GM12878 (cell line): ENCODE measurements at regions not wholly inside any gene's neighbourhood (a gene's known extent, or its start where the extent isn't known, plus 50 kb on each side); places are given as distances from the start of the nearest gene placed in this dataset.
"Not testable (repeated sequence)": the region's sequence is repeated elsewhere in the genome, so short reads cannot be mapped to it uniquely, and the experiment has no call there.

ENCODE experiments used
- ATAC-seq: fragments of 200-7000 bp; cut with Tn5 transposase; 3 replicates; pipeline ENCODE4 v1.9.1; 2020; ENCODE audit warnings: mild to moderate bottlenecking, moderate library complexity
- BruUV-seq: library from RNA; stranded (reverse); fragments of 400-500 nt; replicated peaks from 2 replicates; lab custom pipeline; 2021; lab: Mats Ljungman, UMichigan
- CTCF ChIA-PET: fragments of 300-600 bp; sonication (Branson Sonifier 250); formaldehyde crosslinking; extraction: SDS; loops from one replicate; lab custom pipeline; 2021; ENCODE audit warnings: inconsistent platforms; lab: Yijun Ruan, JAX
- POLR2A ChIA-PET: fragments of 350-600 bp; formaldehyde crosslinking; extraction: SDS; loops from one replicate; lab custom pipeline; 2021; ENCODE audit warnings: inconsistent platforms; lab: Charles Lee
- RAD21 ChIA-PET: fragments of 300-600 bp; sonication (Branson Sonifier 250); formaldehyde crosslinking; loops from one replicate; lab custom pipeline; 2023; ENCODE audit warnings: antibody characterized with exemption; ENCODE audit not compliant: unreplicated experiment; lab: Charles Lee
- SMC1A ChIA-PET: fragments of 300-600 bp; sonication (Branson Sonifier 250); formaldehyde crosslinking; loops from one replicate; lab custom pipeline; 2023; ENCODE audit not compliant: unreplicated experiment, uncharacterized antibody; lab: Charles Lee
- DNase-seq: peaks from one replicate; pipeline ENCODE4 v3.0.0-alpha.2; 2011; ENCODE audit warnings: low read depth, low spot score
- FAIRE-seq: peaks from 3 replicates; lab custom pipeline; 2011; peaks lifted over from hg19 to GRCh38; lab: Jason Lieb, UNC
- H2AFZ ChIP-seq: 2 replicates; pipeline ENCODE4 v1.6.0; 2011; ENCODE audit warnings: low read depth, low read length, control low read depth; ENCODE audit not compliant: control insufficient read depth
- H3K27ac ChIP-seq: 2 replicates; pipeline ENCODE4 v1.5.1; 2011; ENCODE audit warnings: control low read depth; ENCODE audit not compliant: control insufficient read depth, insufficient read depth
- H3K27me3 ChIP-seq, 2 experiments: replicated peaks in 1 of 2; 2 replicates each; pipeline versions ENCODE4 v1.6.0 to v1.6.1; 2011; ENCODE audit warnings: low read length in 1 of 2; ENCODE audit not compliant: control insufficient read depth in 2 of 2, insufficient read depth in 2 of 2
- H3K36me3 ChIP-seq, 2 experiments: 2 replicates each; pipeline ENCODE4 v1.5.1; 2011; ENCODE audit warnings: low read length in 1 of 2; ENCODE audit not compliant: control insufficient read depth in 2 of 2, insufficient read depth in 2 of 2
- H3K4me1 ChIP-seq: 2 replicates; pipeline ENCODE4 v1.6.1; 2011; ENCODE audit warnings: mild to moderate bottlenecking, low read length, moderate library complexity, mixed read lengths; ENCODE audit not compliant: control insufficient read depth, insufficient read depth
- H3K4me2 ChIP-seq: 2 replicates; pipeline ENCODE4 v1.6.0; 2011; ENCODE audit warnings: control low read depth; ENCODE audit not compliant: control insufficient read depth, insufficient read depth
- H3K4me3 ChIP-seq: fragments of 200-600 bp; sonication (generic); 2 replicates; pipeline ENCODE4 v1.5.1; 2016
- H3K79me2 ChIP-seq: 2 replicates; pipeline ENCODE4 v1.6.0; 2011; ENCODE audit warnings: low read length; ENCODE audit not compliant: control insufficient read depth, insufficient read depth
- H3K9ac ChIP-seq: 2 replicates; pipeline ENCODE4 v1.8.0; 2011; ENCODE audit warnings: low read length, control low read depth, mixed read lengths; ENCODE audit not compliant: control insufficient read depth, insufficient read depth
- H3K9me3 ChIP-seq: replicated peaks from 3 replicates; pipeline ENCODE4 v1.5.1; 2011; ENCODE audit warnings: mild to moderate bottlenecking, low read length; ENCODE audit not compliant: control insufficient read depth, insufficient read depth
- H4K20me1 ChIP-seq: 2 replicates; pipeline ENCODE4 v1.6.0; 2011; ENCODE audit not compliant: control insufficient read depth, insufficient read depth
- RAD21 ChIP-seq: IDR thresholded peaks from 2 replicates; pipeline ENCODE4 v1.6.1; 2011; ENCODE audit warnings: mild to moderate bottlenecking, low read depth, low read length, moderate library complexity; ENCODE audit not compliant: insufficient read depth
- SREBF2 ChIP-seq: IDR thresholded peaks from 2 replicates; pipeline ENCODE4 v1.6.1; 2012; ENCODE audit warnings: mild to moderate bottlenecking, low read length
- YBX1 ChIP-seq: fragments of 450-650 bp; IDR thresholded peaks from 2 replicates; pipeline ENCODE4 v1.6.1; 2016; ENCODE audit warnings: antibody characterized with exemption
- ZNF217 ChIP-seq: fragments of 450-650 bp; IDR thresholded peaks from 2 replicates; pipeline ENCODE4 v1.6.1; 2017; ENCODE audit warnings: antibody characterized with exemption, mild to moderate bottlenecking
- WGBS: methylation state at CpG from one replicate; pipeline ENCODE4 v1.1.6; 2016; ENCODE audit warnings: low lambda C conversion rate; ENCODE audit not compliant: insufficient replicate concordance, insufficient coverage; ENCODE audit errors: missing lambda C conversion rate; 5-methylcytosine and 5-hydroxymethylcytosine counted together
- in situ Hi-C: fragments of 300-500 bp; cut with MboI; formaldehyde crosslinking; loops from 9 replicates; pipeline ENCODE4 v1.14.3; 2018; ENCODE audit warnings: mixed read lengths
- intact Hi-C: fragments of 100-400 bp; cut with micrococcal nuclease; formaldehyde crosslinking; loops from one replicate; pipeline ENCODE4 v1.14.2; 2022; ENCODE audit not compliant: unreplicated experiment
- TF ChIP-seq, protein P1 (sequence below): fragments of 450-650 bp; formaldehyde crosslinking; IDR thresholded peaks from 2 replicates; pipeline ENCODE4 v1.4.0; 2020; ENCODE audit warnings: mild to moderate bottlenecking, moderate library complexity
- TF ChIP-seq, protein P2 (sequence below): fragments of 450-650 bp; IDR thresholded peaks from 2 replicates; pipeline ENCODE4 v1.6.1; 2016; ENCODE audit warnings: mild to moderate bottlenecking, moderate library complexity, borderline replicate concordance

DNA sequence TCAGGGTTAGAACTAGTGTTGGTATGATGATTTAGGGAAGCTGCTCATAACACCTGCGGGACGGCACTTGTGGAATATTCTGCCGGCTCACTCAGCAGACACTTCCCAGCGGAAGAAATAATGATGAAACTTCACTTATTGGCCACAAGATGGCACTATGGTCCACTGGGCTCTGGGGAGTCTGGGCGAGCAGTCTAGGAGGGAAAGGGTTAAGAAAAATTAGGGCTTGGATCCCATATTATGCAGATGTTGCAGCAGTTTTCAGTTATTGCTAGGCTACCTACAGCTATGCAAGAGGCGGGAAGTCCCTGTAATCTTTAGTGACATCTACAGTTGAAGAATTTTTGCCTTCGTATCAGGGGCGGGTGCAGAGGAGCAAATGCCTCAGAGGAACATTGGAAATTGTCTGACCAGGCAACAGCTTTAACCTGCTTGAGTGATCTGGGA, 238.7 kb upstream of the PRSS58 start (continued):
- TF ChIP-seq, protein P1, sequence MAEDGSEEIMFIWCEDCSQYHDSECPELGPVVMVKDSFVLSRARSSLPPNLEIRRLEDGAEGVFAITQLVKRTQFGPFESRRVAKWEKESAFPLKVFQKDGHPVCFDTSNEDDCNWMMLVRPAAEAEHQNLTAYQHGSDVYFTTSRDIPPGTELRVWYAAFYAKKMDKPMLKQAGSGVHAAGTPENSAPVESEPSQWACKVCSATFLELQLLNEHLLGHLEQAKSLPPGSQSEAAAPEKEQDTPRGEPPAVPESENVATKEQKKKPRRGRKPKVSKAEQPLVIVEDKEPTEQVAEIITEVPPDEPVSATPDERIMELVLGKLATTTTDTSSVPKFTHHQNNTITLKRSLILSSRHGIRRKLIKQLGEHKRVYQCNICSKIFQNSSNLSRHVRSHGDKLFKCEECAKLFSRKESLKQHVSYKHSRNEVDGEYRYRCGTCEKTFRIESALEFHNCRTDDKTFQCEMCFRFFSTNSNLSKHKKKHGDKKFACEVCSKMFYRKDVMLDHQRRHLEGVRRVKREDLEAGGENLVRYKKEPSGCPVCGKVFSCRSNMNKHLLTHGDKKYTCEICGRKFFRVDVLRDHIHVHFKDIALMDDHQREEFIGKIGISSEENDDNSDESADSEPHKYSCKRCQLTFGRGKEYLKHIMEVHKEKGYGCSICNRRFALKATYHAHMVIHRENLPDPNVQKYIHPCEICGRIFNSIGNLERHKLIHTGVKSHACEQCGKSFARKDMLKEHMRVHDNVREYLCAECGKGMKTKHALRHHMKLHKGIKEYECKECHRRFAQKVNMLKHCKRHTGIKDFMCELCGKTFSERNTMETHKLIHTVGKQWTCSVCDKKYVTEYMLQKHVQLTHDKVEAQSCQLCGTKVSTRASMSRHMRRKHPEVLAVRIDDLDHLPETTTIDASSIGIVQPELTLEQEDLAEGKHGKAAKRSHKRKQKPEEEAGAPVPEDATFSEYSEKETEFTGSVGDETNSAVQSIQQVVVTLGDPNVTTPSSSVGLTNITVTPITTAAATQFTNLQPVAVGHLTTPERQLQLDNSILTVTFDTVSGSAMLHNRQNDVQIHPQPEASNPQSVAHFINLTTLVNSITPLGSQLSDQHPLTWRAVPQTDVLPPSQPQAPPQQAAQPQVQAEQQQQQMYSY (CRISPR knock-in tag) = no peak
- TF ChIP-seq YBX1 (no peak), RAD21 (peak; percentile 44), ZNF217 (no peak), SREBF2 (no peak)
- TF ChIP-seq, protein P2, sequence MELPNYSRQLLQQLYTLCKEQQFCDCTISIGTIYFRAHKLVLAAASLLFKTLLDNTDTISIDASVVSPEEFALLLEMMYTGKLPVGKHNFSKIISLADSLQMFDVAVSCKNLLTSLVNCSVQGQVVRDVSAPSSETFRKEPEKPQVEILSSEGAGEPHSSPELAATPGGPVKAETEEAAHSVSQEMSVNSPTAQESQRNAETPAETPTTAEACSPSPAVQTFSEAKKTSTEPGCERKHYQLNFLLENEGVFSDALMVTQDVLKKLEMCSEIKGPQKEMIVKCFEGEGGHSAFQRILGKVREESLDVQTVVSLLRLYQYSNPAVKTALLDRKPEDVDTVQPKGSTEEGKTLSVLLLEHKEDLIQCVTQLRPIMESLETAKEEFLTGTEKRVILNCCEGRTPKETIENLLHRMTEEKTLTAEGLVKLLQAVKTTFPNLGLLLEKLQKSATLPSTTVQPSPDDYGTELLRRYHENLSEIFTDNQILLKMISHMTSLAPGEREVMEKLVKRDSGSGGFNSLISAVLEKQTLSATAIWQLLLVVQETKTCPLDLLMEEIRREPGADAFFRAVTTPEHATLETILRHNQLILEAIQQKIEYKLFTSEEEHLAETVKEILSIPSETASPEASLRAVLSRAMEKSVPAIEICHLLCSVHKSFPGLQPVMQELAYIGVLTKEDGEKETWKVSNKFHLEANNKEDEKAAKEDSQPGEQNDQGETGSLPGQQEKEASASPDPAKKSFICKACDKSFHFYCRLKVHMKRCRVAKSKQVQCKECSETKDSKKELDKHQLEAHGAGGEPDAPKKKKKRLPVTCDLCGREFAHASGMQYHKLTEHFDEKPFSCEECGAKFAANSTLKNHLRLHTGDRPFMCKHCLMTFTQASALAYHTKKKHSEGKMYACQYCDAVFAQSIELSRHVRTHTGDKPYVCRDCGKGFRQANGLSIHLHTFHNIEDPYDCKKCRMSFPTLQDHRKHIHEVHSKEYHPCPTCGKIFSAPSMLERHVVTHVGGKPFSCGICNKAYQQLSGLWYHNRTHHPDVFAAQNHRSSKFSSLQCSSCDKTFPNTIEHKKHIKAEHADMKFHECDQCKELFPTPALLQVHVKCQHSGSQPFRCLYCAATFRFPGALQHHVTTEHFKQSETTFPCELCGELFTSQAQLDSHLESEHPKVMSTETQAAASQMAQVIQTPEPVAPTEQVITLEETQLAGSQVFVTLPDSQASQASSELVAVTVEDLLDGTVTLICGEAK = no peak

DNA sequence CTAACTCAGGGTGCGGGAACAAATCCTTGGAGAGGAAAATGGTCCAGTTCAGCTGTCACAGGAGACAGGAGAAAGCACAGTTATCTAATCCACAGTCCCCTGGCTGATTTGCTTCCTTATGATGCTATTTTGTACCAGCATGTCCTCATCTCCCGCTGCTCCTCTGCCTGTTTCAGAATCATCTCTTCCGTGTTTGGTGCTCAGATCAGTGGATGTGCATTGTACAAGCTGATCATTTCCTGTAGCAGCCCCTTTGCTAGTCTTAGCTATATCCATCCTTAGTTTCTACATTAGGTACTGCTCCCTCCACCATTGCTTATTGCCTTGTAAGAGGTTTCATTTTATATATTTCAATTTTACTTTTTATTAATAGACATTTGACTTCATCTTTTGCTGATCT, 238.0 kb upstream of the PRSS58 start:
- BruUV-seq, H3K9me3 ChIP-seq, RAD21 ChIA-PET, in situ Hi-C loops, H2AFZ ChIP-seq, H3K4me1 ChIP-seq, H3K4me2 ChIP-seq, FAIRE-seq, H3K79me2 ChIP-seq, DNase-seq, H3K36me3 ChIP-seq, H3K27me3 ChIP-seq, POLR2A ChIA-PET, H3K27ac ChIP-seq, H4K20me1 ChIP-seq, ATAC-seq, intact Hi-C loops, H3K9ac ChIP-seq, H3K4me3 ChIP-seq: not testable (repeated sequence)
- ChIA-PET SMC1A (interaction anchor here (1.4 kb wide), 1 partner anchor 13 kb away, joined by 6 read pairs; no protein-coding TSS in a partner anchor), CTCF (interaction anchor here (0.7 to 8.7 kb wide), 7 partner anchors 10 to 315 kb away, joined by 3 to 120 read pairs (median 4); no protein-coding TSS in a partner anchor)
- 36% methylated on average over 3 of the region's 3 CpGs for WGBS

DNA sequence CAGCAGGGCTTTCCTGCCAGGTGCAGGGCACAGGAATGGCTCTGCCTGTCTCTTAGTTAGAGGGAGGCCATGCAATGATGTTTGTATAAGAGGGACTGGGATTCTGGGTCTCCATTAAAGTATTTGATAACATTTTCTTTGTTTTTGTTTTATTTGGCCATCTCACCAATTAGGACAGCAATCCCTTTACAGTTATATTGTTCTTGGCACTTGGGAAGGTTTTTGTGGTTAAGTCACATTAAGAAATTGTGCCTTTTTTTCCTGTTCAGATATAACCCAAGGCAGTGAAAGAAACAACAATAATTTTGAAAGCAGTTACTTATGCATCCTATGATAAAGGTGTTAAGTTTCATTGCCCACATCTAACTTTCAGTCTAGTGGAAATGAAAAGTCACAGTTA, 237.4 kb upstream of the PRSS58 start:
- FAIRE-seq, H3K36me3 ChIP-seq, H2AFZ ChIP-seq, H3K4me1 ChIP-seq, intact Hi-C loops, H3K9me3 ChIP-seq, BruUV-seq, H3K9ac ChIP-seq, ATAC-seq, H3K79me2 ChIP-seq, H3K27ac ChIP-seq, POLR2A ChIA-PET, H3K4me2 ChIP-seq, RAD21 ChIA-PET, DNase-seq, H3K27me3 ChIP-seq, in situ Hi-C loops, H4K20me1 ChIP-seq, H3K4me3 ChIP-seq: not testable (repeated sequence)
- ChIA-PET CTCF (interaction anchor here (0.7 to 8.7 kb wide), 7 partner anchors 11 to 316 kb away, joined by 3 to 120 read pairs (median 4); no protein-coding TSS in a partner anchor), SMC1A (interaction anchor here (1.4 kb wide), 1 partner anchor 13 kb away, joined by 6 read pairs; no protein-coding TSS in a partner anchor)
